HG03442 (cell line): ENCODE measurements at regions not wholly inside any gene's neighbourhood (a gene's known extent, or its start where the extent isn't known, plus 50 kb on each side); places are given as distances from the start of the nearest gene placed in this dataset.
"Not testable (repeated sequence)": the region's sequence is repeated elsewhere in the genome, so short reads cannot be mapped to it uniquely, and the experiment has no call there.

ENCODE experiments used
- ATAC-seq: cut with Tn5 transposase; IDR thresholded peaks from one replicate; pipeline ENCODE4 v1.9.1; 2021; ENCODE audit warnings: mild to moderate bottlenecking, moderate library complexity; ENCODE audit not compliant: unreplicated experiment

DNA sequence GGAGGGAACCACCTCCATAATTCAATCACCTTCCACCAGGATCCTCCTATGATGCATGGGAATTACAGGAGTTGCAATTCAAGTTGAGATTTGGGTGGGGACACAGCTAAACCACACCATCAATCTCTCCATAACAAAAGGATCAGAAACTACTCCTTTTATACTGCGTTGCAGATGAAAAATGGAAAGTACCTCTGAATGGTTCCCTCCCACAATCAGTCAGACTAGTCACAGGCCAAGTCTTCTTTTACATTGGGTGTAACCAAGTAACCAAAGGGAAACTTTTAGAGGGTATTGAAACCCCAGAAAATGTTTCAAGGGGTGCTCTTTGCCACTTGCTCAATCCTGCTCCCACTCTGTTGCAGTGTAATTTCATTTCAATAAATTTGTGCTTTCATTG lies 504.3 kb upstream of the CNTN3 start:
- no peak for ATAC-seq

- no peak for ATAC-seq
Observed at GRCh38 chr3:75126556-75126955, 512.1 kb upstream of the CNTN3 start.

- ATAC-seq = no peak
Observed at GRCh38 chr3:75129101-75129500, 514.6 kb upstream of the CNTN3 start.

DNA sequence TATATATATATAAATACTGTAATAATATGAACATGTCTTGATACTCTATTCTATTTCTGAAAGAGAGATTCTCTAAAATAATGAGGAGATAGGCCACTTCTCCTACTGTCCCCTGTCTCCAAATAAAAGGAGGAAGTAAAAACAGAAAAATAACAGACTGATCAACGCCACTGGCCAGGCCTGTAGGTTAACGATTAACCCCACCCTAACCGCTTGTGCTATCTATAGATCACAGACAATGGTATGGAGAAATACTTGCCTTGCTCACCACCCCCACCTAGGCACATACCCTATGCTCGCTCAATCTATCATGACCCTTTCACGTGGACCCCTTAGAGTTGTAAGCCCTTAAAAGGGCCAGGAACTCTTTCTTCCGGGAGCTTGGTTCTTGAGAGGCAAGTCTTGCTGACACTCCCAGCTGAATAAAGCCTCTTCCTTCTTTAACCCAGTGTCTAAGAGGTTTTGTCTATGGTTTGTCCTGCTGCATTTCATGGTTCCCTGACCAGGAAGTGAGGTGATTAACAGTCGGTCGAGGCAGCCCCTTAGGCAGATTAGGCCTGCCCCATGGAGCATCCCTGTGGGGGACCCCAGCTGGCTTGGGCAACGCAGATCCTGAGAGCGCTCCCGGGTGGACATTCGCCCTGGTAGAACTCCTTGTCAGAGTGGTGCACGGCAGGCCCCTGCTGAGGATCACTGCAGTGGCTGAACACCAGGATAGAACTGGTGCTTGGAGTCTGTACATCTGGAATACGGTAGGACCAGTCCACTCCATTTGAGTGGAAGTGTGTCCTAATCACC lies 521.8 kb upstream of the CNTN3 start:
- ATAC-seq = no peak

GRCh38 chr3:75138345-75138744 lies 523.9 kb upstream of the CNTN3 start:
- no peak for ATAC-seq

DNA sequence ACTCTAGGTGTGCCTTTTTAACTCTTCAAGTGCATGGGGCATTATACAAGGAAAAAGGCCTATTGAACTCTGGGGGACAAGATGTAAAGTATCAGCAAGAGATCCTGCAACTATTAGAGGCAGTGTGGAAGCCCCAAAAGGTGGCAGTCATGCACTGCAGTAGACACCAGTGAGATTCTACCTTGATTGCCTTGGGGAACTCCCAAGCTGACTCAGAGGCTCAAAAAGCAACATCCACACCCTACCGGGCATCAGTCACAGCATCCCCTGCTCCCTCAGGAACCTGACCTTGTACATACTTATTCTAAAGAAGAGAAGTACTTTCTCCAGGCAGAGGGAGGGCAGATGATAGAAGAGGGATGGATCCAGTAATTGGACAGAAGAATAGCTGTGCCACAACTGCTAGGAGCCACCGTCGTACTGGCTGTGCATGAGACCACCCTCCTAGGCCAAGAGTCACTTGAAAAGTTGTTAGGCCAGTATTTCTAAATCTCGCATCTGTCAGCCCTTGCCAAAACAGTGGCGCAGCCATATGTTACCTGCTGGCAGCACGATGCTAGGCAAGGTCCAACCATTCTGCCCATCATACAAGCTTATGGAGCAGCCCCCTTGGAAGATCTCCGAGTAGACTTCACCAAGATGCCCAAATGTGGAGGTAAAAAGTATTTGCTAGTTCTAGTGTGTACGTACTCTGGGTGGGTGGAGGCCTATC lies 523.1 kb upstream of the FRG2C start:
- ATAC-seq = no peak

- ATAC-seq = no peak
Observed at GRCh38 chr3:75144406-75144805, 519.7 kb upstream of the FRG2C start.

GRCh38 chr3:75171630-75172230 lies 492.4 kb upstream of the FRG2C start:
- no peak for ATAC-seq

DNA sequence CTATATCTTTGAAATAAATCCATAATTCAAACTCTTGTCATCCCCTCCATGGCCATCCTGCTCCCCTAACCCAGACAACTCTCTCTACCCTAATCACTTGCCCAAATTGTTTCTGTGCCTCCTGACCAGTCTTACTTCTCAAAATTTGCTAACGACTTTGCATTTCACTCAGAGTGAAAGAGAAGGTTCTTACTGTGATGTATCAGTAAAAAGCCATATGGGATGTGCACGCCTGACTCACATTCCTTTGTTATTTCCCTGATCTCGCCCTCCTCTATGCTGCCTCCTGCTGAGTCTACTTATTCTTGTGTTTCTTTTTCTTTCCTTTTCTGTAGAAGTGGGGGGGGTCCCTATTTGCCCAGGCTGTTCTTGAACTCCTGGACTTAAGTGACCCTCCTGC lies 487.2 kb upstream of the FRG2C start:
- peak; percentile 32 for ATAC-seq

- peak; percentile 78 for ATAC-seq
Observed at GRCh38 chr3:75180235-75180944, 483.7 kb upstream of the FRG2C start.

GRCh38 chr3:75180945-75181298 lies 483.2 kb upstream of the FRG2C start:
- peak; percentile 20 for ATAC-seq

GRCh38 chr3:75188962-75189361 lies 475.2 kb upstream of the FRG2C start:
- ATAC-seq = no peak

- peak; percentile 84 for ATAC-seq
Observed at GRCh38 chr3:75192146-75192616, 471.9 kb upstream of the FRG2C start.

GRCh38 chr3:75193797-75194196 lies 470.3 kb upstream of the FRG2C start:
- no peak for ATAC-seq

DNA sequence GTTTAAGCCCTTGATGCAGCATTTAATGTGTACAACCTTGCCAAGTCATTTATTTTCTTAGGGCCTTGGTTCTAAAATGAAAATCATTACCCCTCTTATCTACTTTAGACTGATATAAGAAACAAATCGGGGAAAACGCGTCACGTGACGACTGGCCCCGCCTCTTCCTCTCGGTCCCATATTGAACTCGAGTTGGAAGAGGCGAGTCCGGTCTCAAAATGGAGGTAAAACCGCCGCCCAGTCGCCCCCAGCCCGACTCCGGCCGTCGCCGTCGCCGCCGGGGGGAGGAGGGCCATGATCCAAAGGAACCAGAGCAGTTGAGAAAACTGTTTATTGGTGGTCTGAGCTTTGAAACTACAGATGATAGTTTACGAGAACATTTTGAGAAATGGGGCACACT lies 449.8 kb upstream of the FRG2C start:
- not testable (repeated sequence) for ATAC-seq

DNA sequence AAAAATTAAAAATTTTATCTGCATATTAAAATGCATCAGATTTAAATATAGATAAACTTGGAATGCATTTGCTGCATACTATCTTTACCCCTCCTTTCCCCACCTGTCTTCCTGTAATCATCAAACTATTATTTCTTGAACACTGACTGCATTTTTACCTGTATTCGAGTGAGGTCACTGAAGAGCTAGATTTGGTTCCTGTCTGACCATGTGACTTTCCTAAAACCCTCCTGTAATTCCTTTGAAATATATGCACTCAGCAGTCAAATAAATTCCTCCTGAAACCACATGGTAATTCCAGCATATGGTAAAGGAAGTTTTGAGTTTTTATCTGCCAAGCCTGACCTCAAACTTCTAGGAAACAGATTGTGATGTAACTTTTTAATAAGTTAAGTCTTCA lies 445.6 kb upstream of the FRG2C start:
- ATAC-seq = no peak

- ATAC-seq = no peak
Observed at GRCh38 chr3:75220932-75221331, 443.2 kb upstream of the FRG2C start.

DNA sequence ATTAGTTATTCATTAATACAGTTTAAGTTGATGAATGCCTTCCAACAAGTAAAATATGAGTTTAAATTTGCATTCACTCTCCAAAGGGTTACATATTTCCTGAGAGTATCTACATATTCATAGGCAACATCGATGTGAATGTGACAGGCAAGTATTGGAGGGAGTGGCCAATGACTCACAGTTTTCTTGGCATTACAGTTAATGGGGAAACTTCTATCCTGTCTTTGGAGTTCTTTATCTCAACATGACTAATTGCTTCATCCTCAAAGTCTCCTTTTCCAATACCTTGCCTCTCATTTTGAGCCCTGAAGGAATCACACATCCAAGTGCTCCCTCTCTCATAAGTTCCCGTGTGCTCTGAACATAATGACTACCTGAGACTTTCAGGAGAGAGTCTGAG lies 439.7 kb upstream of the FRG2C start:
- ATAC-seq = no peak

DNA sequence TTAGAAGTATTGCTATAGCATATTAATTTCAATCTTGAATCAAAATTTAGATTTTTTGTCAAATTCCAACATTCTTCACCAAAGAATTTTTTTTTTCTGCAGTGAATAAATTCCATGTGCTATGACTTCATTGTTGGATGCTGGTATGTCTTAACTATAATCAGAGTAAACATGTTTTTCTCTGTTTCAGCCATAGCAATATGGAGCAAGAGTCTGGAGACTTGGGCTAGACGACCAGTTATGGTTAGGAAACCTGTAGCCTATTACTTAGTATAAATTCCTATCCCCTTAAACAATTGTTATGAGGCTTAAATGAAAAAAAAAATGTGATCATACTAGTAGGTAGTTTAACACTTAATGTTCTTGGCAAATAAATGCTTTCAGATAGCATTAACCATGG lies 431.9 kb upstream of the FRG2C start:
- ATAC-seq = no peak

DNA sequence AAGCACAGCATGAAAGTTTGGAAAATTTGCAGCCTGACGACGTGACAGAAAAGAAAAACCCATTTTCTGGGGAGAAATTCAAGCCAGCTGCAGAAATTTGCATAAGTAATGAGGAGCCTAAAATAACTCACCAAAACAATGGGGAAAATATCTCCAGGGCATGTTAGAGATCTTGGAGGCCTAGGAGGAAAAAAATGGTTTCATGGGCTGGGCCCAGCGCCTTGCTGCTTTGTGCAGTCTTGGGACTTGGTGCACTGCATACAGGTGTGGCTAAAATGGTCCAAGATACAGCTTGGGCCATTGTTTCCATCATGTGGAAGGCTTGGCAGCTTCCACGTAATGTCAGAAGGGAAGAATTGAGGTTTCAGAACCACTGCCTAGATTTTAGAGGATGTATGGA lies 428.5 kb upstream of the FRG2C start:
- ATAC-seq = no peak

GRCh38 chr3:75237053-75237452 lies 427.1 kb upstream of the FRG2C start:
- ATAC-seq = no peak
